HCT116 (cell line): ENCODE measurements at regions not wholly inside any gene's neighbourhood (a gene's known extent, or its start where the extent isn't known, plus 50 kb on each side); places are given as distances from the start of the nearest gene placed in this dataset.

Experiments
- ATAC-seq: fragments of 200-7000 bp; cut with Tn5 transposase; 2 replicates; pipeline ENCODE4 v1.9.1; 2020; ENCODE audit warnings: mild to moderate bottlenecking, moderate library complexity
- BruUV-seq: library from RNA; stranded (reverse); fragments of 400-500 nt; replicated peaks from 2 replicates; lab custom pipeline; 2021; lab: Mats Ljungman, UMichigan
- CTCF ChIA-PET: fragments of 300-600 bp; sonication (Branson Sonifier 250); formaldehyde crosslinking; loops from one replicate; lab custom pipeline; 2021; ENCODE audit warnings: antibody characterized with exemption; lab: Charles Lee
- POLR2A ChIA-PET: fragments of 300-600, 350-600 bp; sonication (Branson Sonifier 250); formaldehyde crosslinking; loops from one replicate; lab custom pipeline; 2021; ENCODE audit warnings: antibody characterized with exemption; lab: Charles Lee
- RAD21 ChIA-PET, 2 experiments: fragments of 300-600 bp; sonication (Branson Sonifier 250); formaldehyde crosslinking; loops; one replicate each; lab custom pipeline; 2023; ENCODE audit warnings: low total read pairs in 2 of 2; ENCODE audit not compliant: uncharacterized antibody in 2 of 2, unreplicated experiment in 2 of 2, low non-redundant PET in 1 of 2; lab: Charles Lee
- DNase-seq: peaks from one replicate; pipeline ENCODE4 v3.0.0-alpha.2; 2010; ENCODE audit warnings: low read depth, low spot score
- H2AFZ ChIP-seq: fragments of 200-600 bp; shearing (Covaris generic), sonication (generic); 2 replicates; pipeline ENCODE4 v1.6.1; 2017; ENCODE audit warnings: low read depth, mixed run types, mixed read lengths, antibody characterized with exemption, low read length; ENCODE audit not compliant: poor library complexity, severe bottlenecking
- H3K27ac ChIP-seq: 2 replicates; pipeline ENCODE4 v1.5.1; 2012; ENCODE audit warnings: low read depth, low read length
- H3K27me3 ChIP-seq: fragments of 200-600 bp; sonication (generic); 2 replicates; pipeline ENCODE4 v1.6.1; 2016; ENCODE audit warnings: mixed run types, low read length, mixed read lengths; ENCODE audit not compliant: insufficient read depth
- H3K36me3 ChIP-seq, 2 experiments: fragments of 200-500 bp in 1 of 2; fragments of 200-600 bp in 1 of 2; sonication (Bioruptor generic) in 1 of 2; sonication (generic) in 1 of 2; 2 replicates each; pipeline versions ENCODE4 v1.5.1 to v1.6.1; 2014 to 2016; ENCODE audit warnings: low read length in 2 of 2, inconsistent platforms in 1 of 2, mixed read lengths in 1 of 2, mixed run types in 1 of 2; ENCODE audit not compliant: insufficient read depth in 2 of 2, control insufficient read depth in 1 of 2
- H3K4me1 ChIP-seq, 2 experiments: fragments of 200-600 bp in 1 of 2; sonication (generic) in 1 of 2; 2 replicates each; pipeline versions ENCODE4 v1.5.1 to v1.6.1; 2012 to 2017; ENCODE audit warnings: low read length in 2 of 2, inconsistent platforms in 1 of 2, mild to moderate bottlenecking in 1 of 2, mixed read lengths in 1 of 2, mixed run types in 1 of 2, moderate library complexity in 1 of 2; ENCODE audit not compliant: insufficient read depth in 2 of 2, control insufficient read depth in 1 of 2
- H3K4me2 ChIP-seq: fragments of 200-600 bp; sonication (generic); 2 replicates; pipeline ENCODE4 v1.6.1; 2017; ENCODE audit warnings: mixed run types, low read length, mixed read lengths
- H3K4me3 ChIP-seq, 2 experiments: fragments of 200-600 bp in 1 of 2; sonication (generic) in 1 of 2; replicated peaks in 1 of 2; 2 replicates each; pipeline ENCODE4 v1.5.1; 2011 to 2016; ENCODE audit warnings: low read length in 2 of 2, control low read depth in 1 of 2, low read depth in 1 of 2, mild to moderate bottlenecking in 1 of 2, mixed read lengths in 1 of 2, mixed run types in 1 of 2
- H3K79me2 ChIP-seq: fragments of 200-600 bp; sonication (generic); 2 replicates; pipeline ENCODE4 v1.6.1; 2017; ENCODE audit warnings: mild to moderate bottlenecking, mixed run types, low read length, moderate library complexity, mixed read lengths; ENCODE audit not compliant: insufficient read depth
- H3K9ac ChIP-seq: fragments of 200-600 bp; sonication (generic); 2 replicates; pipeline ENCODE4 v1.6.1; 2016; ENCODE audit warnings: low read length, mixed read lengths
- H3K9me2 ChIP-seq: fragments of 200-600 bp; sonication (generic), shearing (Covaris generic); 2 replicates; pipeline ENCODE4 v1.6.1; 2017; ENCODE audit warnings: mixed run types, mild to moderate bottlenecking, moderate library complexity; ENCODE audit not compliant: insufficient read depth
- H3K9me3 ChIP-seq, 2 experiments: fragments of 200-500 bp in 1 of 2; fragments of 200-600 bp in 1 of 2; sonication (Bioruptor generic) in 1 of 2; sonication (generic) in 1 of 2; 2 replicates each; pipeline ENCODE4 v1.6.1; 2014 to 2017; ENCODE audit warnings: low read length in 2 of 2, mixed read lengths in 2 of 2, inconsistent platforms in 1 of 2, low read depth in 1 of 2, mild to moderate bottlenecking in 1 of 2, mixed run types in 1 of 2, moderate library complexity in 1 of 2; ENCODE audit not compliant: control insufficient read depth in 1 of 2, insufficient read depth in 1 of 2
- H4K20me1 ChIP-seq: fragments of 200-600 bp; sonication (generic), shearing (Covaris generic); 2 replicates; pipeline ENCODE4 v1.6.1; 2017; ENCODE audit warnings: mixed run types, mild to moderate bottlenecking, moderate library complexity; ENCODE audit not compliant: insufficient read depth
- CBX3 ChIP-seq: IDR thresholded peaks from 2 replicates; pipeline ENCODE4 v1.6.1; 2012; ENCODE audit warnings: low read depth
- CTCF ChIP-seq, 3 experiments: fragments of 200-600 bp in 1 of 3; sonication (generic) in 1 of 3; IDR thresholded peaks in 2 of 3; conservative IDR thresholded peaks in 1 of 3; 2 replicates each; pipeline ENCODE4 v1.5.1; 2012 to 2017; ENCODE audit warnings: low read depth in 2 of 3, low read length in 2 of 3, antibody characterized with exemption in 1 of 3, borderline replicate concordance in 1 of 3, control low read depth in 1 of 3, mild to moderate bottlenecking in 1 of 3, mixed read lengths in 1 of 3, mixed run types in 1 of 3, moderate library complexity in 1 of 3; ENCODE audit not compliant: insufficient read depth in 1 of 3
- EZH2 ChIP-seq: fragments of 200-600 bp; sonication (generic); IDR thresholded peaks from 2 replicates; pipeline ENCODE4 v1.6.1; 2017; ENCODE audit warnings: antibody characterized with exemption, mixed run types
- EZH2phosphoT487 ChIP-seq: fragments of 200-600 bp; IDR thresholded peaks from 2 replicates; pipeline ENCODE4 v1.6.1; 2018; ENCODE audit warnings: antibody characterized with exemption, borderline replicate concordance
- POLR2AphosphoS5 ChIP-seq: IDR thresholded peaks from 2 replicates; pipeline ENCODE4 v1.6.1; 2011; ENCODE audit warnings: mild to moderate bottlenecking, low read depth, low read length, moderate library complexity
- SRF ChIP-seq: IDR thresholded peaks from 2 replicates; pipeline ENCODE4 v1.6.1; 2012; ENCODE audit warnings: low read depth
- TCF7L2 ChIP-seq: IDR thresholded peaks from 2 replicates; pipeline ENCODE4 v1.7.0; 2011; ENCODE audit warnings: borderline replicate concordance, inconsistent platforms; ENCODE audit not compliant: insufficient read depth, insufficient read length; ENCODE audit errors: extremely low read depth
- ZBTB33 ChIP-seq: IDR thresholded peaks from 2 replicates; pipeline ENCODE4 v1.6.1; 2011; ENCODE audit warnings: mild to moderate bottlenecking, low read length, moderate library complexity; ENCODE audit not compliant: insufficient replicate concordance; ENCODE audit errors: extremely low read depth
- intact Hi-C: fragments of 100-400 bp; cut with micrococcal nuclease; formaldehyde crosslinking; loops from 2 replicates; pipeline ENCODE4 v1.10.0; 2022

- Histone ChIP-seq H3K4me1 (no peaks in the 10 kb centered on the region), H4K20me1 (no peaks in the 10 kb centered on the region), H3K9ac (no peak overlapping the region), H3K79me2 (no peaks in the 10 kb centered on the region), H3K27me3 (no peaks in the 10 kb centered on the region), H3K4me2 (no peak overlapping the region), H3K9me2 (no peaks in the 10 kb centered on the region), H3K27ac (no peak overlapping the region), H3K36me3 (no peaks in the 10 kb centered on the region), H3K9me3 (no peaks in the 10 kb centered on the region), H3K4me3 (no peak overlapping the region), H2AFZ (no peak overlapping the region)
- ATAC-seq (no peak), DNase-seq (no peak)
- no TSS peak for BruUV-seq
- ChIA-PET RAD21 (no interaction called here), POLR2A (no interaction called here), CTCF (no interaction called here)
- TF ChIP-seq EZH2phosphoT487 = no peak
- TF ChIP-seq SRF = no peak
- TF ChIP-seq TCF7L2 = no peak
- no peak for TF ChIP-seq EZH2
- TF ChIP-seq CBX3 = no peak
- intact Hi-C loops = no loop called here
These were observed 92.0 kb upstream of the PRDX4 start for GRCh38 chrX:23575281-23575680.

- H3K4me1 ChIP-seq = no peaks in the 10 kb centered on the region
- no peak for TF ChIP-seq CTCF (IDR thresholded peaks at IDR 0.05 in 2 of 3, conservative IDR thresholded peaks at IDR 0.05 in 1 of 3; ENCODE audit: borderline replicate concordance in 1 of 3, insufficient read depth in 1 of 3, low read depth in 2 of 3, low read length in 2 of 3)
- TF ChIP-seq CBX3 = no peak
- no peak for TF ChIP-seq POLR2AphosphoS5
- TF ChIP-seq ZBTB33 = no peak
- no peak for TF ChIP-seq EZH2phosphoT487
- no peak overlapping the region for H3K9ac ChIP-seq
- no peaks in the 10 kb centered on the region for H3K36me3 ChIP-seq
- H3K4me2 ChIP-seq = no peak overlapping the region
- no peaks in the 10 kb centered on the region for H3K9me3 ChIP-seq
- ATAC-seq (no peak), DNase-seq (no peak)
- no peaks in the 10 kb centered on the region for H3K9me2 ChIP-seq
- ChIA-PET POLR2A (no interaction called here), CTCF (no interaction called here), RAD21 (no interaction called here)
- H3K79me2 ChIP-seq = no peaks in the 10 kb centered on the region
- no peaks in the 10 kb centered on the region for H3K27me3 ChIP-seq
- no peak overlapping the region for H3K4me3 ChIP-seq
- no peaks in the 10 kb centered on the region for H4K20me1 ChIP-seq
- no peak overlapping the region for H3K27ac ChIP-seq
- no peak overlapping the region for H2AFZ ChIP-seq
- no TSS peak for BruUV-seq
- intact Hi-C loops = no loop called here
These were observed 89.2 kb upstream of the PRDX4 start for GRCh38 chrX:23578079-23578478.
